C4-2B (cell line): ENCODE measurements at regions not wholly inside any gene's neighbourhood (a gene's known extent, or its start where the extent isn't known, plus 50 kb on each side); places are given as distances from the start of the nearest gene placed in this dataset.
"Not testable (repeated sequence)": the region's sequence is repeated elsewhere in the genome, so short reads cannot be mapped to it uniquely, and the experiment has no call there.

Experiments used
- H3K27ac ChIP-seq: fragments of 450-650 bp; 2 replicates; pipeline ENCODE4 v1.5.1; 2017
- ZFX ChIP-seq: fragments of 450-650 bp; IDR thresholded peaks from 2 replicates; pipeline ENCODE4 v1.6.1; 2017
- TF ChIP-seq, protein P1 (sequence below): fragments of 450-650 bp; conservative IDR thresholded peaks from 2 replicates; pipeline ENCODE4 v1.5.1; 2017; ENCODE audit warnings: mild to moderate bottlenecking

DNA sequence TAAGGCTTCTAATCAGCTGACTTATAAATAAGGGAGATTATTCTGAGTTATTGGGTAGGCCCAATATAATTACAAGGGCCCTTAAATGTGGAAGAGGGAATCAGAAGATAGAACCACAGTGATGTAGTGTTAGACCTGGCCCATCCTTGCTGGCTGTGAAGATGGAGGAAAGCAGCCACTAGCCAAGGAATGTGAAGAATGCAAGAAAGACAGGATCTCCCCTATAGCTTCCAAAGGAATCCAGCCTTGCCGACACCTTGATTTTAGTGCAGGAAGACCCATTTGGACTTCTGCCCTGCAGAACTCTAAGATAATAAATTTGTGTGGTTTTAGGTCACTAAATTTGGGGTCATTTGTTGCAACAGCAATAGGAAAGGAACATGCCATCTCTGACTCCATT, 150.6 kb downstream of the SPATA18 start:
- TF ChIP-seq ZFX: no peak
- TF ChIP-seq, protein P1, sequence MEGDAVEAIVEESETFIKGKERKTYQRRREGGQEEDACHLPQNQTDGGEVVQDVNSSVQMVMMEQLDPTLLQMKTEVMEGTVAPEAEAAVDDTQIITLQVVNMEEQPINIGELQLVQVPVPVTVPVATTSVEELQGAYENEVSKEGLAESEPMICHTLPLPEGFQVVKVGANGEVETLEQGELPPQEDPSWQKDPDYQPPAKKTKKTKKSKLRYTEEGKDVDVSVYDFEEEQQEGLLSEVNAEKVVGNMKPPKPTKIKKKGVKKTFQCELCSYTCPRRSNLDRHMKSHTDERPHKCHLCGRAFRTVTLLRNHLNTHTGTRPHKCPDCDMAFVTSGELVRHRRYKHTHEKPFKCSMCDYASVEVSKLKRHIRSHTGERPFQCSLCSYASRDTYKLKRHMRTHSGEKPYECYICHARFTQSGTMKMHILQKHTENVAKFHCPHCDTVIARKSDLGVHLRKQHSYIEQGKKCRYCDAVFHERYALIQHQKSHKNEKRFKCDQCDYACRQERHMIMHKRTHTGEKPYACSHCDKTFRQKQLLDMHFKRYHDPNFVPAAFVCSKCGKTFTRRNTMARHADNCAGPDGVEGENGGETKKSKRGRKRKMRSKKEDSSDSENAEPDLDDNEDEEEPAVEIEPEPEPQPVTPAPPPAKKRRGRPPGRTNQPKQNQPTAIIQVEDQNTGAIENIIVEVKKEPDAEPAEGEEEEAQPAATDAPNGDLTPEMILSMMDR: no peak
- H3K27ac ChIP-seq: no peak overlapping the region

DNA sequence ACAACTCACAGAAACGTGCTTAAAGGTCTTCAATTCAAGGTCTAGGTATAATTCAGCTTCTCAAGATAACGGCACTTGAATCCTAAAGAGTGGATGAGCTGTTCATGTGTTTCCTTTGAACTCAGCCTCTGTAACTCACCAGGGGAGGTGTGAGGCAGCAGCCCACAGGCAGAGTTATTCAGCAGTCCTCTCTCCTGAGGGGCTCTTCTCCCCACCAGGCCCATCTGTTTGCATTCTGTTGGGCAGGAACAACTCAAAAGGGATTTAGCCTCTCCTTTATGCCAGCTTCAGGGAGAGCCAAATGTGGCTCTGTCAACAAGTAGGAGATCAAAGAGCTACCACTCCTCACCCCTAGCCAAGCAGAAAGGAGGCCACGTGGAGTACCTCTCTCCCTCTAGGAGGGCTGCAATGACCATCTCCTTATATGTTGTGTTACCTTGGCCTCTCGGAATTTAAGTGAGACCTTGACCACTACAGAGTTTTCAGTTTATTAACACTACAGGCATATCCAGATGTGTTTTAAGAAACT, 151.2 kb downstream of the SPATA18 start:
- no peak for TF ChIP-seq ZFX
- TF ChIP-seq, protein P1: no peak
- no peak overlapping the region for H3K27ac ChIP-seq

DNA sequence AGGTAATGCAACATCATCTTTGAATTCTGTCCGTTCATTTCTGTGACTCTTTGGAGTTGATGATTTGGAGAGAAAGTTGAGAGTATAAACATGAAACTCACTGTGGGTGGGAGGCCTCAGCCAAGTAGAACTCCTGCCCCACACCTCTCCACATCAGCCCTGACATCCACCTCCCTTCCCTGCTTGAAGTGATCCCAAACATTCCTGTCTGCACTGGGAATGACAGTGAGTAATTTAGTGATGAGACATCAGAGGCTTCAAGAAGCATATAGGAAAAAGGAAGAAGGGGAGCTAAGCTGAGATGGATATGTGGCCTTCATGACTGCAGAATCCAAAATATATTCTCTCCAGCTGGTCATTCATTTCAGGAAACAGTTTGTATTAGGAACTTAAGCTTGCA, 151.8 kb downstream of the SPATA18 start:
- H3K27ac ChIP-seq: no peak overlapping the region
- TF ChIP-seq, protein P1: no peak
- TF ChIP-seq ZFX: no peak

DNA sequence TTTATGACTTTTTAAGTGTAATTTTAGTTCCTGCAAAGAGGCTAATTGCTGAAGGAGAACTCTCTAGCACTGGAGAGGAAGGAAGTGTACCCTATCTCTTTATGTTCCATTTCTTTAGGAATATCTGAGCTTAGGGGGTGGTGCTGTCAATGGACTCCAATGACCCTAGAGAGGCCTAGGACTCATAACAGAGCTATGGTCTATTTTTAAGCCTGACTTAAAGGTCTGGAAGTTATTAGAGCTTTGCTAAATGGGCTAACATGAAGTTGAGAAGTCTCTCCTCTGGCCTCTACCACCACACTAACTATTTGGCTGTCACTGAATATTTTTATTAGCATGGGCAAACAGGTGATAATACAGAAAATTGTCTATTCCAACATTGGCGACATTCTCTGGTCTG, 152.2 kb downstream of the SPATA18 start:
- TF ChIP-seq, protein P1: no peak
- TF ChIP-seq ZFX: no peak
- H3K27ac ChIP-seq: no peak overlapping the region

DNA sequence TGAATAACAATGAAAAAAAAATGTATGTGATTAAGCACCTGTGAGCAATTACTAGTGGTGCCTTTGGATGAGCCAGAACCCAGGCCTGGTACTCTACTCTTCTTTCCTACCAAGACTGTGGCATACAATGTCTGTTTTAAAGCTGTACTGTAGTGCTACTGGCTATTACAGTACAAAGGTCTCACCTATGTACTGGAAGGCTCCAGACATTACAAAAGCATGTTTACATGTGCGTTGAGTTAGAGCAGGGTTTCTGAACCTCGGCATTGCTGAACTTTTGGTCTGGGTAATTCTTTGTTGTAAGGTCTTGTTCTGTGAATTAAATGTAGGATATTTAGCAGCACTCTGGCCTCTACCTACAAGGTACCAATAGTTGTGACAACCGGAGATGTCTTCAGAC, 153.8 kb downstream of the SPATA18 start:
- H3K27ac ChIP-seq: no peak overlapping the region
- TF ChIP-seq, protein P1: no peak
- TF ChIP-seq ZFX: no peak

DNA sequence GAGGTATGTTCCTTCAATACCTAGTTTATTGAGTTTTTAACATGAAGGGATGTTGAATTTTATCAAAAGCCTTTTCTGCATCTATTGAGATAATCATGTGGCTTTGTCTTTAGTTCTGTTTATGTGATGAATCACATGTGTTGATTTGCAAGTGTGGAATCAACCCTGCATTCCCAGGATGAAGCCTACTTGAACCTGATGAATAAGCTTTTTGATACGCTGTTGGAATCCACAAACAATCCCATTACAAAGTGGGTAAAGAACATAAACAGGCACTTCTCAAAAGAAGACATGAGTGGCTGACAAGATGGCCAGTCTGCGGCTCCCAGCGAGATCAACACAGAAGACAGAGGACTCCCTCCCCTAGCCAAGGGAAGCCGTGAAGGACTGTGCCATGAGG, 156.0 kb downstream of the SPATA18 start:
- not testable (repeated sequence) for H3K27ac ChIP-seq

DNA sequence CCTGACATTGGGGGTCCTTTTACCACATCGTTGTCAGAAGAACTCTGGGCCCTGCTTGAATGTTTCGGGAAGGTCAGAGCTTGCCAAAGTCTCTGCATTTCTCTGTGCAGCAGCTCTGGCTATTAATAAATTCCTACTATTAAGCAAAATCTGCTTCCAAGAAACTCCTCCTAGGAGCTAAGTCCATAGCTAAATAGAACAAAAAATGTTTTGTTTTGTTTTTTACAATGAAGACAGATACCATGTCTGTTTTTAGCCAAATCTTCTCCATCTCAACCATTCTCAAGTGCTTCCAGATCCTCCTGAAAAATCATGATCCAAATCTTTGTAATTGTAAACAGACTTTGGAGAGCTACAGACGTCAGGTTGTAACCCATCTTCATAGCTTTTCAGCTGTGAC, 161.6 kb downstream of the SPATA18 start:
- TF ChIP-seq, protein P1: no peak
- TF ChIP-seq ZFX: no peak
- no peak overlapping the region for H3K27ac ChIP-seq

DNA sequence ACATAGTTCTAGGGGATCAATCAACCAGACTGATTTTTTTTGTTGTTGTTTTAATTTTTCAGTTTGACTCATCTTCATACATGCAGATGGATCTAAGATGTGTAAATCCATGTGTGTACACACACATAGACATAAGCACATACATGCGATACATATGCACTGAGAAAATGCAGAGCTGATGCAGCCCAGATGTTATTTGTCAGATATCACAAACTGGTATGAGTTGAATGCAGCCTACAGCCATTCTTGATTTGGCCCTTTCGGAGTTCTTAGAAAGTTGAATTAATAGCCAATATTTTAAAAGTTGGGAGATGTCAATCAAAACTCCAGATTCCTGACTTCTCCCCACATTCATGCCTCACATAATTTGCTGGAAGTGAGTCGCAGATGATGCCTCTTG, 180.4 kb downstream of the SPATA18 start:
- H3K27ac ChIP-seq: no peak overlapping the region
- no peak for TF ChIP-seq ZFX
- TF ChIP-seq, protein P1: no peak
